HG02870 (cell line): ENCODE measurements at regions not wholly inside any gene's neighbourhood (a gene's known extent, or its start where the extent isn't known, plus 50 kb on each side); places are given as distances from the start of the nearest gene placed in this dataset.
A peak's percentile ranks its signal among the peaks of the same experiment; 100 is the strongest.
"Not testable (repeated sequence)": the region's sequence is repeated elsewhere in the genome, so short reads cannot be mapped to it uniquely, and the experiment has no call there.

Experiments used
- ATAC-seq: cut with Tn5 transposase; IDR thresholded peaks from one replicate; pipeline ENCODE4 v1.9.1; 2021; ENCODE audit warnings: mild to moderate bottlenecking, moderate library complexity; ENCODE audit not compliant: unreplicated experiment

DNA sequence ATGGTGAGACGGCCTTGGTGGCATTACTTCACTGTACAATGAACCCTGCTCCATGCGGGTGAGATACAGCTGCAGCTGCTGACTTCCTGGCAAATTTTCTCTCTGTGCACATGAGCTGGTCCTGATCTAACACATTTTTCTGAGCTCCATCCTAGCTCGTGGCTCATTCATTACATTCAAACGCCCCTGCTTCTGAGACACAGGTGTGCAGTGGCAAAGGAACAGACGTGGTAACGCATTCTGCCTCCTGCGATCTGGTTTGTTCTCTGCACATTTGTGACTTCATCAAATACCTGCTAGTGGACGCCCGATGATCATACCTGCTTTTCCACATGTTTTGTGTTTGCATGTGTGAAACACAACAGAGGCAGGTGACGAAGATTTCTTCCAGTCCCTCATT, 189.6 kb upstream of the PDE10A start:
- ATAC-seq, result no peak

GRCh38 chr6:165850434-165851019, 187.5 kb upstream of the PDE10A start:
- peak; percentile 91 for ATAC-seq

DNA sequence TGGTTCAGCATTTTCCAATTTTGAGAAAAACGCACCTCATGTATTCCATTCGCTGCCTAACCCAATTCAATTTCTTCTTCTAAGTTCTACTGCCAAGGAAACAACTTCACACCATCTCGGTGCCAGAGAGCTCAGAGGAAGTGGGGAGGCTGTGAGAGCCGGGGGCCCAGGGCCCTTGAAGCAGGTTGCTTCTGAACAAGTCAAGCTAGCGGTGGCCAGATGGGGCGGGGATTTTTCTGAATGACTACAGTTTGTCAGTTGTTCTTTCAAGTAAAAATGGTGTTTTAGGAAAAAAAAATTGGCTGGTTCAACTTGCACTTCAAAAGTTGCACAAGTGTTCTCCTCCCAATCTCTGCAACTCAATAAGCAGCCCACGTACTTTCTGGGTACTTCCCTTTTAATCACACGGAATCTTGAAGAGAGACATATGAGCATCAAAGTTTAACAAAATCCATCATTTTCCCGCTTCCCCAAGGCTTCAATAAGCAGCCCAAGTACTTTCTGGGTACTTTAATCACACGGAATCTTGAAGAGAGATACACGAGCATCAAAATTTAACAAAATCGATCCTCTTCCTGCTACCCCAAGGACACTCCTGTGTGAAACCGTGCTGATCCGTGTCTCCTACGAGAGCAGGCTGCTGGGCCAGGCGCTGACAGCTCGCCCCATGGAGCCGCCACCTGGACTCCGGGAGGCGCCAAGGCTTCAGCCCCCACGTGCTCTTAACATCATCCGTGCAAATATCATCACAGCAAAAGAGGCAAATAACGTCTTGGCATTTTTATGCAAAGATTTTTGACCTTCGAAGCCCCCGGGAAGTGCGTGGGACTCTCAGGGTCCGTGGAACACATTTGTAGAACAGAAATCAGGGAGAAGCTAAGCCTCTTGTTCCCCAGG, 186.7 kb upstream of the PDE10A start:
- ATAC-seq, result peak; percentile 10

DNA sequence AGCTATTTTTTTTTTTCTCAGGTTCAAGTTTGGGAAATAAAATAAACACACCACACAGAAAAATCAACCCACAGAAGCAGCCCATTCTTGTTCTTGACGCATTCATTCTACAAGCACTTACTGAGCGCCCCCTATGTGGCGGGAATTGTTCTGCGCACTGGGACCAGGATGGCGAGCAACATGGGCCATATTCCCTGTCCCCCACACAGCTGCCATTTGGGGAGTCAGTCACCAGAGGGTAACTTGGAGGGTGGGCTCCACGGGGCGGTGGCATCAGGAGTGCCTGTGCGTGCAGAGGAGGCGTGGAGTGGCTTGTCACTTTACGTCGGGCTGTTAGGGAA, 185.0 kb upstream of the PDE10A start:
- no peak for ATAC-seq

DNA sequence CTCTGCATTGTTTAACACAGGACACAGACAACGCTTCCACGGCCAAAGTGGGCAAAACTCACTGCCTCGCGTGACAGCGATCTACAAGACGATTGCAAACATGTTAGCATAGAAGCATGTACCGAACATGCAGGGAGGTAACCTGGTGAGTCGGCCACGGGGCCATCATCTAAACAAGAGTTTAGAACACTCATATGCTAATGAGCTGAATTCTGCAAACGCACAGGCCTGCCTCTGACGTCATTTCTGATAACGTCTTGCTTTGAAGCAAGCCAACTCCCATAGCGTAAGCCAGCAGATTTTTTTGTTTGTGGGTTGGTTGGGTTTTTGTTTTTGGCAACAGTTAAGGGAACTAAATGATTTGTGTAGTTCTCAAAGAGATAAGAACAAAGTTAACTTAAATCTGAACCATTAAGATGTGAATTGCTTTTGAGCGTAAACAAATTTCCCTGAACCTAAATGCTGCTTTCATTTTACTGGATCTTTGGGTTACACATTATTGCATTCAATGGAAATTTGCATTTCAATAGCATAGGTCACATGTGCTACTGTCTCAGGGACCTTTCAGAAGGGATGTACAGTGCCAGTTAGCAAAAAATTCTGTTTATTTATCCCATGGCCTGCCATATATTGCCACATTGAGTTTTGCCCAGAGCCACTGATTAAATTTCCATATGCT, 184.5 kb upstream of the PDE10A start:
- ATAC-seq, result no peak

DNA sequence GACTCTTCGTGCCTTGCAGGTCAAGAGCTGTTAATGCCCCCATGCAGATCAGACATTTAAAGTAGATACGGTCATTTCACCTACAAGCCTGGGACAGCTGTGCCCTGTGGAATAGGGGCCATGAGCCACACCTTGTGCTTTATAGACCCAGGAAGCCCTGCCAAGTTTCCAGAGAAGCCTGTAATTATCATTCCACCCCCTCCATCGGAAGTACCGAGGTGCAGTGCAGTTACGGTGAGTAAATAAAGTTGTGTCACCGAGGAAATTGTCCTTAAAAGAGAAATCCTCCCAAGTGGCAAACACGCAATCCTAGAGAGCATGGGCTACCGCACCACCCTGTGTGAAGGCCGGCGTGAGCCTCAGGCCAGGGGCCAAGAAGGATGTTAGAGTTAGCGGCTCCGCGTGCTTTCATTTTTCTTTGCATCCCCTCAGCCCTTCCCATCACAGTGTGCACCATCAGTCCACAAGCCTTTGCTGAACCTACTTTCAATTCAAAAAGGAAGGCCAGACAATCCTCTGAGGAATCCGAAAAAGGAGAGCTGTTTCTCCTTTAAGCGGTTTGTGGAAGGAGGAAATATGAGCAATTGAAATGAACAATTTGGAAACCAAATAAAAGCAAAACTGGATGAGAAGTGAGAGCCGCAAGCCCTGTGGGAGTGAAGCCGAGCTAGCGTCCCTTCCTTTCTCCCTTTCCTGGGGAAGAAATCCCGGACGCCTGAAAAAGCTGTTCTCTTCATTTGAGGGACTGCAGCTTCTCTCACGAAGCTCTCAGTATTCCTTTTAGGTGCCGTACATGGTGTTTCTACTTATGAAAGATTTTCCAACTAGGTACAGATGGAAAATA, 183.3 kb upstream of the PDE10A start:
- ATAC-seq, result no peak

DNA sequence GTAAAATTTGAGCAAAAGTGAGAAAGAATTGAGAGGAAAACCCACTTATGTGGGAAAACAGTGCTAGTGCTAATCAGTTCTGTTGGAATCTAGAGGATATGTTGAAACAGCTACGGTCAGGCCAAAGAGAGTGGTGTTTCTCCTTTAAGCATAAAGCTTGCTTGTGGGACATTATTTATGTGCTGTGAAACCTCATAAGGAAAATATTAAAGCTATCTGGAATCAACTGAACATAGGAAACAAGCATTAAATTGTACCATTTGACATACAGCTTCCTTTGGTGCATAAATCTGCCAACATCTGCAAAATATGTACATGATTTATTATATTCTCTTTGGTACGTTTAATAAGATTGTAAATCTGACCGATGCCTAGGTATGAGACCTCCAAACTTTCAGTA, 182.5 kb upstream of the PDE10A start:
- no peak for ATAC-seq

GRCh38 chr6:165844801-165845364, 181.8 kb upstream of the PDE10A start:
- ATAC-seq, result no peak

GRCh38 chr6:165844232-165844631, 181.2 kb upstream of the PDE10A start:
- ATAC-seq, result no peak

DNA sequence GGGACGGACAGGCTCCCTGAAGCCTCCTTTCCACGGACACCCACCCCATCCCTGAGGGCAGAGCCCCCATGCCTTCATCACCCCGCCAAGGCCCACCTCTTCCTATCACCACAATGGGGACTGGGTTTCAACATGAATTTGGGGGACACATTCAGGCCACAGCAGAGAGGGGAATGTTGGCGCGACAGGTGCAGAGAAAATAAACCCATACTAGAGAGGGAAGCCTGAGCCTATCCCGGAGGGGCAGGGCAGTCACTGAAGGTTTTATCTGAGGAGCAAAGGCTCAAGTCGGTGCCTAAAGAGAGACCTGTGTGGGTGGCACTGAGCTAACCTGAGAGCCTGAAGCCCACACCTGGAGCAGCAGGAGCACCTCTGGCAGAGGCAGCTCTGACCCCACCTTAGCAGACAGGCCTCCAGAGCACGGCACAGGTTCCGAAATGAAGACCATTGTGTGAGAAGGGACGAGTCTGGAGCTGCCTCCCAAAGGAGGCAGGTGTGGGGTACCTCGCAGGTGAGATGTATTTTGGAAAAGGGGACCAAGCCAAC, 180.6 kb upstream of the PDE10A start:
- ATAC-seq, result no peak

DNA sequence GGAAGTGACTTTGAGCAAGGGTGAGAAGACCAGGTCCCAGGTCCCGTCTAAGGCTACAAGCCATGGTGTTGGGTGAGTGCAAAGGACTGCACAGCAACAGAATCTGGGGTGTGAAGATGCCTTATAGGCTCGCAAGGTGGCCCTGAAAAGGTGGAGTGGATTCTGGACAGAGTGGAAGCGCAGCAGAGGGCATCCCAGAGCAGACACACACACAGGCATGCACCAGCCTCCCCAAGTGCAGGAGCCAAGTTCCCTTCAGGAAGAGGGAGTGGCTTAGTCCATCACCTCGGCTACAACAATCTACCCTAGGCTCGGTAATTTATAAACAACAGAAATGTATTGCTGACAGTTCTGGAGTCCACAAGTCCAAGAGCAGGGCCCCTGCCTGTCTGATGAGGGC, 180.1 kb upstream of the PDE10A start:
- ATAC-seq, result no peak

DNA sequence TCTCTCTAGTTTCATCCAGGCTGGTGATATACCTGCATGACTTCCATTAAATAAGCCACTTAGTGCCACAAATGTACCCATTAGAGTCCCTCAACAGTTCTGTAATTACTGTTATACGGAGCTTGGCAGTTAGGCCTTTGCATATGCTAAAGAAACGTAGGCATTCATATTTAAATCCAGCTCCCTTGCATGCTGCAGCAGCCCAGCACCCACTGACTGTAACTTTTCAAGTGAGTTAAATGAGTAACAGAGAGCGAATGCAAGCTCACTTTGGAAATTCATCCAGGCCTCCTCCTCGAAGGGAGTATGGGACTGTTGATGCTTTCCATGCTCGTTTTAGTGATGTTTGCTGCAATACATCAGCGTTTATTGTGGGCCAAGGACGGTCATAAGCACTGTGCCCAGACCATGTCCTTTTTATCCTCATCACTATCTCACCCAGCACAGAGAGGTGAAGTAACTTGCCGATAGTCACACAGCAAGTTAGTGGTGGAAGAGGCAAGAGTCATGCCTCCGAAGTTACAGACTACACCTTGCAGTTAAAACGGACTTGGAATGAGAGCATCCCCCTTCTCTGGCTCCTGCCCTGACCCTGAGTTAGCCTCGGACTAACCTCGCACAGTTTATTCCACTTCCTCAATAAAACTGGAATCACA, 179.4 kb upstream of the PDE10A start:
- no peak for ATAC-seq

DNA sequence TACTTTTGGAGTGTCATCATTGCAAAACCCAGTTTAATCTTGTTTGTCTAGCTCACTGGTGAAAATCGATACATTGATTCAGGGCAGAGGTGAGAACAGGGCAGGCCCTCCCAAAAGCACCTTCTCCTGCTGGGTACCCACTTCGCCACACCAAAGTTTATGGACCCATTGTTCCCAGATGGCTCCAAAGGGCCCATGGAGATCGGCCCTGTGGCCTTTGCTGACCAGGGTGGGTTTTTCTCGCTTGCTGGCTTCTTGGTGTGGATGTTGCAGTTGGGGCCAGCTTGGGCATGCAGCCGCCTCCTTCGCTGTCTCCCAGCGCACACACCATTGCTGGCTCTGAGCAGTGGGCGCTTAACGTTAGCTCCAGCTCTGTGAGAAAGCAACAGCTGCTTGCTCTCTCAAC, 178.1 kb upstream of the PDE10A start:
- ATAC-seq, result no peak

DNA sequence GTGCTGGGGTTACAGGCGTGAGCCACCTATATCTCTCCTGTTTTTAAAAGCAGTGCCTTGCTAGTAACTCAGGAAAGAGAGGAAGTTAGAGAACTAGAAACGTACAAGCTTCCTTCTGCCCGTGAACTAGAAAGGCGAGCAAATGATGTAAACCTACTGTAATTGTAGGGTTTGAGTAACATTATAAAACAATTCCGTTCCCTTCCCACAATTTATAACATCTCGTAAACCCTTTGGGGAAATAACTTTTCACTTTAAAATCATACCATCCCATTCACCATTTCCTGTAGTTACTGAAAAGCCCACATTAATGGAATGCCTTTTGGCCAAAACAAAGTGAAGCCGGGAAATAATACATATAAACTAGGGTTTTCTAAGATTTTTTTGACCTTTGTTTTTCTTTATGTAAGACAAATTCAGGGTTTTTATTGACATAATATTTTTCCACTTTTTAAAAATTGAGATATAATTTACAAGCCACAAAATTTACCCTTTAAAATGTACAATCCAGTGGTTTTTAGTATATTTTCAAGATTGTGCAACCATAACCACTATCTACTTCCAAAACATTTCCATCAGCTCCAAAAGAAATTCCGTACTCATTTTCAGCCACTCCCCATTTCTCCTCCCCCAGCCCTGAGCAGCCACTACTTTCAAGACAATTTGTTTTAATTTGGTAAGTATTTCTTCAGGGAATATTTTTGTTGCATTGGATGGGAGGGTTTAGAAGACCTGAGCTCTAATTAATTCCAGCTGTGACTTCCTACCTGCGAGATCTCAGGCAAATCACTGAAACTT, 175.1 kb upstream of the PDE10A start:
- no peak for ATAC-seq

DNA sequence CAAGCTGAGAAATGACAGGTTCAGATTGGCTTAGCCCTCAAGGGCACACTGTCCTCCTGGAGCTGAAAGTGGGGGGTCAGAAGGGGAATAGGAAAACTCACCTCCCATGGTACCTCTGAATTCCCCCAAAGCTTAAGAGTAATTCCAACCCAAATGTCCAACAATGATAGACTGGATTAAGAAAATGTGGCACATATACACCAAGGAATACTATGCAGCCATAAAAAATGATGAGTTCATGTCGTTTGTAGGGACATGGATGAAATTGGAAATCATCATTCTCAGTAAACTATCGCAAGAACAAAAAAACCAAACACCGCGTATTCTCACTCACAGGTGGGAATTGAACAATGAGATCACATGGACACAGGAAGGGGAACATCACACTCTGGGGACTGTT, 173.6 kb upstream of the PDE10A start:
- ATAC-seq, result not testable (repeated sequence)

DNA sequence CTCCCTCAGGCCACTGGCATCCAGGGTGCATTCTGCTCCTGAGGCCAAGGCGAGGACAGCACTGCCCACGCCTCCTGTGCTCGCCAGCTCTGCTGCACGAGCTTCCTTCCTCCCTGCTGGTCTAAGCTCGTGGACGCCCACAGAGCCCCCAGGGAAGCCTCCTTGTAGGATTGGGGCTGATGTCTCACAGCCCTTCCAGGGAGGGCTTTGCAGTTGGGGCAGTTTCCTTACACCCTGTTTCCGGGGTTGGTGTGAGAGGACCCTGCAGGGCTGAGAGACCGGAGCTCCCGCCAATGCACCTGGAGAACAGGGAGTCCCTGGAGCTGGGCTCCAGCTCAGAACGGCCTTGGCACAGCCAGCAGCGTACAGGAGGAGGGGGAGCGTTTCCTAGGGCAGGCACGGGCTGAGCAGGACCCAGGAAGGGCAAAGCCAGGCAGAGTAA, 172.4 kb upstream of the PDE10A start:
- ATAC-seq, result no peak

DNA sequence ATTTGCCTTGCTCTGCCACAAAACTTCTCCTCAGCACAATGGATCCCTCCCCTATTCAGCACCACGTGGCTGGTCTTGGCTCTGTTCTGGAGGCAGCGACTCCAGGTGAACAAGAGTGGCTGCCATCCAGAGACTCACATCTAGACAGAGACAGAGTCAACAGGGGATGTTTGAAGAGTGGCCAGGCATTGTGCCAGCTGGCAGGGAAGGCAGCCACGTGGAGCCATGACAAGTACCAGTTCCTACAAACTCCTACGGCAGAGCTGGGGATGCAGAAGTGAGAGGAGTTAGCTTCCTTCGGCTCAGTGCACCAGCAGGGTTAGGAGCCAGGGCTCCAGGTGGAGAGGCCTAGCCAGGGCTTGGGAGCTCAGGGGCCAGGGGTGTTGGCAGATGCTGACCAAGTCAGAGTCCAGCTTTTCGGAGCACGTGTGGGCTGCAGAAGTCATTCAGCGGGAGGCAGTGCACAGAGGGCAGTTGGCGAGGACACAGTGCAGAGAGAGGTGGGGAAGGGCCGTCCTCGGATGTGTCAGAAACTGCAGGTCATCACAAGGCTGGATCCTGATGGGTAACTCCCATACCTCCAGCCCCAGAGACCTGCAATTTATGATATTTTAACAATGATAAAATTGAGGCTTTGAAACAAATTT, 171.7 kb upstream of the PDE10A start:
- ATAC-seq, result no peak

DNA sequence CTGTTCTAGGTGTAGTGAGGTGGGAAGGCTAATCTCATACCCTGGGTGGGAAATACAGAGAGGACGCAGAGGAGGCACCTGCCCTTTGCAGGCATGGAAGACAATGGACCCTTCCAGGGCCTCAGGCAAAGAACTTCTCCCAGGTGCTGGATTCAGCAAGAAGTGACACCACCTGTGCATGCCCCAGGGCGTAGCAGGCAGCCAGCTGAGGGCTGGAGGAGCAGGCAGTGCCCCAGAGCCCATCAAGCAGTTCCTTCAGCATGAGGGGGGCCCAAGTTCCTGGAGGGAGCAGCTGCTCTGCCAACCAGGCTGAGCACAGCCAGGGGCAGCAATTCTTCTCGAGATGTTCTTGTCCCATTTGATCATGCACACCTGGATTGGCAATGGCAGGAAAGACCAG, 170.3 kb upstream of the PDE10A start:
- no peak for ATAC-seq
